B cell (primary cell): ENCODE measurements at regions not wholly inside any gene's neighbourhood (a gene's known extent, or its start where the extent isn't known, plus 50 kb on each side); places are given as distances from the start of the nearest gene placed in this dataset.

Experiments
- ATAC-seq: fragments of 200-7000 bp; cut with Tn5 transposase; one replicate; pipeline ENCODE4 v1.10.0; 2021; ENCODE audit warnings: low read depth, mild to moderate bottlenecking, moderate number of reproducible peaks, moderate library complexity
- CTCF ChIA-PET: fragments of 350-600 bp; sonication (Branson Sonifier 250); formaldehyde crosslinking; loops from one replicate; lab custom pipeline; 2021; ENCODE audit warnings: antibody characterized with exemption, inconsistent platforms; lab: Charles Lee
- POLR2A ChIA-PET: fragments of 350-600 bp; sonication (Branson Sonifier 250); formaldehyde crosslinking; loops from one replicate; lab custom pipeline; 2021; ENCODE audit warnings: antibody characterized with exemption; lab: Charles Lee
- DNase-seq: peaks from one replicate; pipeline ENCODE4 v3.0.0; 2013
- H2AFZ ChIP-seq: 2 replicates; pipeline ENCODE4 v1.6.1; 2012; ENCODE audit warnings: mild to moderate bottlenecking, low read depth, low read length; ENCODE audit not compliant: insufficient read depth, poor library complexity, severe bottlenecking
- H3K27ac ChIP-seq, 2 donors: 1 replicate in 1 of 2; 2 replicates in 1 of 2; pipeline ENCODE4 v1.5.1; 2012 to 2013; ENCODE audit warnings: low read length in 2 of 2, mild to moderate bottlenecking in 2 of 2, moderate library complexity in 1 of 2
- H3K27me3 ChIP-seq, 4 experiments: fragments of 200-600 bp in 1 of 4; sonication (generic) in 1 of 4; replicated peaks in 1 of 4; 1 replicate in 2 of 4; 2 replicates in 2 of 4; pipeline versions ENCODE4 v1.6.1 to v1.7.0; 2013 to 2016; ENCODE audit warnings: low read length in 3 of 4, mild to moderate bottlenecking in 2 of 4, mixed read lengths in 1 of 4, moderate library complexity in 1 of 4; ENCODE audit not compliant: insufficient read depth in 4 of 4, control insufficient read depth in 3 of 4; ENCODE audit errors: control extremely low read depth in 1 of 4
- H3K36me3 ChIP-seq, 2 experiments: replicated peaks in 1 of 2; 1 replicate in 1 of 2; 2 replicates in 1 of 2; pipeline versions ENCODE4 v1.6.1 to v1.7.1; 2013; ENCODE audit warnings: low read length in 1 of 2; ENCODE audit not compliant: insufficient read depth in 2 of 2, control insufficient read depth in 1 of 2; ENCODE audit errors: control extremely low read depth in 1 of 2, extremely low read depth in 1 of 2
- H3K4me1 ChIP-seq, 2 donors: fragments of 200-600 bp in 1 of 2; sonication (generic) in 1 of 2; 1 replicate in 1 of 2; 2 replicates in 1 of 2; pipeline versions ENCODE4 v1.5.1 to v1.6.1; 2013 to 2017; ENCODE audit warnings: low read length in 2 of 2; ENCODE audit not compliant: control insufficient read depth in 2 of 2, insufficient read depth in 2 of 2
- H3K4me2 ChIP-seq: replicated peaks from 2 replicates; pipeline ENCODE3; 2012; ENCODE audit warnings: mild to moderate bottlenecking, low read depth, low read length; ENCODE audit not compliant: poor library complexity, severe bottlenecking
- H3K4me3 ChIP-seq, 5 experiments: fragments of 200-600 bp in 1 of 5; sonication (generic) in 1 of 5; 1 replicate in 3 of 5; 2 replicates in 2 of 5; pipeline versions ENCODE4 v1.5.1 to v1.7.0; 2011 to 2016; ENCODE audit warnings: low read length in 4 of 5, mild to moderate bottlenecking in 4 of 5, low read depth in 2 of 5, control low read depth in 1 of 5, moderate library complexity in 1 of 5; ENCODE audit not compliant: insufficient read depth in 1 of 5; ENCODE audit errors: control extremely low read depth in 1 of 5, extremely low read depth in 1 of 5
- H3K79me2 ChIP-seq: fragments of 200-600 bp; sonication (generic); one replicate; pipeline ENCODE4 v1.6.0; 2016; ENCODE audit warnings: low read length; ENCODE audit not compliant: control insufficient read depth, insufficient read depth
- H3K9ac ChIP-seq: fragments of 200-600 bp; sonication (generic); 2 replicates; pipeline ENCODE4 v1.6.1; 2017; ENCODE audit warnings: mild to moderate bottlenecking, low read length, moderate library complexity
- H3K9me3 ChIP-seq, 3 donors: one replicate each; pipeline versions ENCODE4 v1.6.1 to v1.7.1; 2013; ENCODE audit warnings: low read length in 2 of 3; ENCODE audit not compliant: control insufficient read depth in 2 of 3, insufficient read depth in 1 of 3; ENCODE audit errors: control extremely low read depth in 1 of 3
- H4K20me1 ChIP-seq: 2 replicates; pipeline ENCODE4 v1.6.0; 2012; ENCODE audit warnings: mild to moderate bottlenecking, low read length; ENCODE audit not compliant: insufficient read depth, control insufficient read depth, poor library complexity, severe bottlenecking
- H3K27ac Mint-ChIP-seq: one replicate; pipeline ENCODE4 v1.8.0; 2021; ENCODE audit warnings: mixed read lengths
- H3K27me3 Mint-ChIP-seq: one replicate; pipeline ENCODE4 v1.8.0; 2021; ENCODE audit warnings: mixed read lengths
- H3K4me1 Mint-ChIP-seq: one replicate; pipeline ENCODE4 v1.8.0; 2021; ENCODE audit warnings: mixed read lengths
- H3K4me3 Mint-ChIP-seq: one replicate; pipeline ENCODE4 v1.8.0; 2021; ENCODE audit warnings: mixed read lengths
- H3K9me3 Mint-ChIP-seq: one replicate; pipeline ENCODE4 v1.8.0; 2022; ENCODE audit warnings: mixed read lengths; ENCODE audit not compliant: insufficient read depth
- EZH2 ChIP-seq: IDR thresholded peaks from 2 replicates; pipeline ENCODE4 v1.6.1; 2012; ENCODE audit warnings: borderline replicate concordance, low read depth, mild to moderate bottlenecking, moderate library complexity, low read length; ENCODE audit not compliant: insufficient read depth, poor library complexity, severe bottlenecking
- WGBS: methylation state at CpG from one replicate; pipeline ENCODE4 v1.1.5; 2013; ENCODE audit warnings: missing lambda C conversion rate; ENCODE audit not compliant: insufficient coverage; 5-methylcytosine and 5-hydroxymethylcytosine counted together
- intact Hi-C: fragments of 100-400 bp; cut with micrococcal nuclease; formaldehyde crosslinking; loops from one replicate; pipeline ENCODE4 v1.10.0; 2022
- TF ChIP-seq, protein P1 (sequence below): fragments of 200-600 bp; IDR thresholded peaks from one replicate; pipeline ENCODE4 v1.8.0; 2022; ENCODE audit warnings: antibody characterized with exemption, mild to moderate bottlenecking

DNA sequence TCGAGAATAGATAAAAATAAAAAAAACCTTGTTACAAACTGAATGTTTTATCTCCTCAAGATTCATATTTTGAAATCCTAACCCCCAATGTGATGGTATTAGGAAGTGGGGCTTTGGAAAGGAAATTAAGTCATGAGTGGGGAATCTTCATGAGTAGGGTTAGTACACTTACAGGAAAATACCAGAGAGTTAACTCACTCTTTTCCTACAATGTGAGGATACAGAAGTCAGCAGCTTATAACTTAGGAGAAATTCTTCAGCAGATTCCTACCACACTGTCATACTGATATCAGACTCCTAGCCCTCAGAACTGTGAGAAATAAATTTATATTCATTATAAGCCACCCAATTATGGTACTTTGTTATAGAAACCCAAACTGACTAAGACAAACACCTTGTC is 453.1 kb downstream of the GBE1 start:
- no peak overlapping the region for H3K27ac ChIP-seq
- TF ChIP-seq EZH2 = no peak
- TF ChIP-seq, protein P1, sequence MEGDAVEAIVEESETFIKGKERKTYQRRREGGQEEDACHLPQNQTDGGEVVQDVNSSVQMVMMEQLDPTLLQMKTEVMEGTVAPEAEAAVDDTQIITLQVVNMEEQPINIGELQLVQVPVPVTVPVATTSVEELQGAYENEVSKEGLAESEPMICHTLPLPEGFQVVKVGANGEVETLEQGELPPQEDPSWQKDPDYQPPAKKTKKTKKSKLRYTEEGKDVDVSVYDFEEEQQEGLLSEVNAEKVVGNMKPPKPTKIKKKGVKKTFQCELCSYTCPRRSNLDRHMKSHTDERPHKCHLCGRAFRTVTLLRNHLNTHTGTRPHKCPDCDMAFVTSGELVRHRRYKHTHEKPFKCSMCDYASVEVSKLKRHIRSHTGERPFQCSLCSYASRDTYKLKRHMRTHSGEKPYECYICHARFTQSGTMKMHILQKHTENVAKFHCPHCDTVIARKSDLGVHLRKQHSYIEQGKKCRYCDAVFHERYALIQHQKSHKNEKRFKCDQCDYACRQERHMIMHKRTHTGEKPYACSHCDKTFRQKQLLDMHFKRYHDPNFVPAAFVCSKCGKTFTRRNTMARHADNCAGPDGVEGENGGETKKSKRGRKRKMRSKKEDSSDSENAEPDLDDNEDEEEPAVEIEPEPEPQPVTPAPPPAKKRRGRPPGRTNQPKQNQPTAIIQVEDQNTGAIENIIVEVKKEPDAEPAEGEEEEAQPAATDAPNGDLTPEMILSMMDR = no peak
- no peak overlapping the region for H3K4me2 ChIP-seq
- no peaks in the 10 kb centered on the region for H3K27me3 Mint-ChIP-seq
- POLR2A ChIA-PET = no interaction called here
- no peak overlapping the region for H3K4me3 ChIP-seq
- no CpG with 5 or more reads among the region's 1 CpG for WGBS
- H3K79me2 ChIP-seq = no peaks in the 10 kb centered on the region
- no peak overlapping the region for H2AFZ ChIP-seq
- ATAC-seq (no peak), DNase-seq (no peak)
- H3K27ac Mint-ChIP-seq = no peak overlapping the region
- no peaks in the 10 kb centered on the region for H3K4me1 Mint-ChIP-seq
- H3K9me3 Mint-ChIP-seq = no peaks in the 10 kb centered on the region
- H3K9ac ChIP-seq = no peak overlapping the region
- H3K4me3 Mint-ChIP-seq = no peak overlapping the region
- CTCF ChIA-PET = no interaction called here
- intact Hi-C loops = no loop called here
- peaks cover 0 to 4% (median 0%) of the 10 kb centered on the region in 3 donors for H3K9me3 ChIP-seq
- no peaks in the 10 kb centered on the region for H3K27me3 ChIP-seq
- no peaks in the 10 kb centered on the region for H3K36me3 ChIP-seq
- H4K20me1 ChIP-seq = no peaks in the 10 kb centered on the region
- no peaks in the 10 kb centered on the region for H3K4me1 ChIP-seq

DNA sequence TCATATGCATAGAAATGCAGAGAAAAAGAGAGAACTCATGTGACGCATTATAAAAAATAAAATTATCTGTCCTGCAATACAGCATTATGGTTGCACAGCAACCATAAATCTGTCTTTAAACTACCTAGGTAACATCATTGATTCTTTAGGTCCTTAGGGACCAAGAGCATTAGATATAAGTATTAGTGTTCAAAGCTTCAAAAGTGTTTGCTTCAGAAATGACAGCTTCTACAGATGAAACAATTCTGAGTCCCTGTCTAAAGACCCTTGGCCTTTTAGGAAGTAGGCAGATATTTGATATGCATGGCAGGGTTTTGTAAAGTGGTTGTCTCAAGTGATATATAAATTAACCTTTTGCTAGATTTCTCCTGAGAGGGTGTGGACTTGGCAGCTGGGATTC is 454.2 kb downstream of the GBE1 start:
- Mint-ChIP-seq H3K4me1 (no peaks in the 10 kb centered on the region), H3K9me3 (no peaks in the 10 kb centered on the region), H3K27ac (no peak overlapping the region), H3K4me3 (no peak overlapping the region), H3K27me3 (no peaks in the 10 kb centered on the region)
- Histone ChIP-seq H3K9ac (no peak overlapping the region), H4K20me1 (no peaks in the 10 kb centered on the region), H3K4me2 (no peak overlapping the region), H2AFZ (no peak overlapping the region), H3K27me3 (no peaks in the 10 kb centered on the region), H3K36me3 (no peaks in the 10 kb centered on the region), H3K9me3 (no peaks in the 10 kb centered on the region), H3K79me2 (no peaks in the 10 kb centered on the region), H3K27ac (no peak overlapping the region), H3K4me3 (no peak overlapping the region), H3K4me1 (no peaks in the 10 kb centered on the region)
- intact Hi-C loops = no loop called here
- no peak for DNase-seq
- CTCF ChIA-PET = no interaction called here
- no peak for ATAC-seq
- TF ChIP-seq, protein P1 = no peak
- no peak for TF ChIP-seq EZH2
- no CpG with 5 or more reads among the region's 1 CpG for WGBS
- POLR2A ChIA-PET = no interaction called here
